IPS-NIHi7 (cell line): ENCODE measurements at regions not wholly inside any gene's neighbourhood (a gene's known extent, or its start where the extent isn't known, plus 50 kb on each side); places are given as distances from the start of the nearest gene placed in this dataset.
"Not testable (repeated sequence)": the region's sequence is repeated elsewhere in the genome, so short reads cannot be mapped to it uniquely, and the experiment has no call there.

Experiments
- DNase-seq: peaks from one replicate; pipeline ENCODE4 v3.0.0; 2012; ENCODE audit warnings: mixed read lengths; ENCODE audit errors: extremely low spot score

DNA sequence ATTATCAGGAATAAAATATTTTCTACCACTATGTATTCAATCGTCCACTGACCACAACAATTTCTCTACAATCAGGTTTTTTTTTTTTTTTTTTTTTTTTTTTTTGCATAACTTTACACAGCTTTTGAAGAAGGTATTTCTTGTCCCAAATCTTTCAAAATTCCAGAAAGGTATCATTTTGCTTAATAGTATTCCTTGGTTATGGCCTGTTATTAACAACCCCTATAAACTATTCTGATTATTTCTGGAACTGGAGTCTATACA is 145.3 kb downstream of the ALX1 start:
- DNase-seq = no peak

- no peak for DNase-seq
Observed at GRCh38 chr12:85425926-85426325, 145.9 kb downstream of the ALX1 start.

GRCh38 chr12:85433148-85433547 is 153.1 kb downstream of the ALX1 start:
- not testable (repeated sequence) for DNase-seq

DNA sequence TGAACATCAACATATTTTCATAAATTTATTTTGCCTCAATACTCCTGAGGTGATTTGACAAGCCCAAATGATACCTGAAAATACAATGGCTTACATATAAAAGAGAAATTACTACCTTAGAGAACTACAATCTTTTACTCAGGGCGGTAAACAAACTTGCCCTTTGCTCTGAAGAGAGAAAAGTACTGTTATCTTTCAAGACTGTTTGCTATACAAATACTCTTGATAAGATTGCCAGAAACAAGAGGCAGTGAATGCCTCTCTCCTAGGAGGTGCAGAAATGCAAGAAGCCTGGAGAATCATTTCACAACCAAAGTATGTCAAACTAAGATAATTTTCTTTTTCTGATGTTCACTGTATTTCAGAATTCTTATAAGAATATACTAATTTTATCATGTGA is 160.3 kb downstream of the ALX1 start:
- no peak for DNase-seq

- no peak for DNase-seq
Observed at GRCh38 chr12:85441025-85441424, 161.0 kb downstream of the ALX1 start.

- DNase-seq = peak; percentile 24
Observed at GRCh38 chr12:85441741-85442140, 161.7 kb downstream of the ALX1 start.

GRCh38 chr12:85445060-85445938 is 165.3 kb downstream of the ALX1 start:
- DNase-seq = no peak

DNA sequence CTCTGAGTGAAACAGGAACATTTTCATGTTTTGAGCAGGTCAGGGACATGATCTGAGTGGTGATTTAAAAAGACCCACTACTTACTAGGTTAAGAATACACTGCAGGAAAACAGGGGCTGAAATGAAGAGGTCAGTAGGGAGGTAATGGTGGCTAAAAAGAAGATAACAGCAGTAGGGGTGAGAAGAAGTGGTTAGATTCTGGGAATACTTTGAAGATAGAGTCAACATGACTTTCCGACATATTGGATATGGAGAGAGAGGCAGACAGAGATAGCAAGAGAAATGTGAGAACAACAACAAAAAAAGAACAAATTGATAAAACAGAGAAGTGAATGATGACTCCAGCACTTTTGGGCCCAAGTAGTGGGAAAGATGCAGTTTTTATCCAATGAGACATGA is 168.0 kb downstream of the ALX1 start:
- no peak for DNase-seq

GRCh38 chr12:85448548-85449139 is 168.6 kb downstream of the ALX1 start:
- DNase-seq = no peak

DNA sequence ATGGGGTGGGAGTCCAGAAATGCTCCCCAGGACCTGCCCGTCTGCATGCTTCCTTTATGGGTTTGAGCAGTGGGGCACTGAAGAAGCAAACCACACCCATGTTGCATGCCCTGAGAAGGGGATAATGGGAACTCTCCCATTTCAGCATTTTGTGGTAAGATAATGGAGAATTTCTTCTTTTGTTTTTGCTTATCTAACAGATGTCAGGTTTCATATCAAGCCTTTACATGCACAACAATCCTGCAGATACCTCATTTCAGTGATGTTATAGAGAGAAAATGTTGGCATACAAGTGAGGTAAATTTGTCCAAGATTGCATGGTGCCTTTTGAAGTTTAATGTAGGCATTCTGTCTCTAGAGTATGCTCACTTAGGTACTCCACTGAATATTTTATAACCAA is 177.0 kb downstream of the ALX1 start:
- no peak for DNase-seq

DNA sequence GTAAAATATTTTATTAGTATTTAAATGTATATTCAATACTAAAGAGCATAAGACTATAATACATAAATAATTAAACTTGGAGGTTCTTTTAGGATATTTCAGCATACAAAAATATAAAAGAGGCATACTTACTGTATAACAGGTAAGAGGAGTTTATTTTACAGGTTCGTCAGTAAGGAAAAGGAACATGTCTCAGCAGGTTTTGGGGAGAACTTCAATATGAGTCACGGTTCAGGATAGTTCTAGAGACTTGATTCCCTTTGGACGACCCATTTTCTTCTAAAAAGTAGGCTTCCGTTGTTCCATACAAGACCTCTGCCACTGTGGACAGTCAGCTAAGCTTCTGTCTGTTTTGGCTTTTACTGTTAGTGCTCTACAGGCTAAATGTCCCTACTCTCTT is 181.1 kb downstream of the ALX1 start:
- DNase-seq = no peak

GRCh38 chr12:85462888-85463287 is 182.9 kb downstream of the ALX1 start:
- no peak for DNase-seq

DNA sequence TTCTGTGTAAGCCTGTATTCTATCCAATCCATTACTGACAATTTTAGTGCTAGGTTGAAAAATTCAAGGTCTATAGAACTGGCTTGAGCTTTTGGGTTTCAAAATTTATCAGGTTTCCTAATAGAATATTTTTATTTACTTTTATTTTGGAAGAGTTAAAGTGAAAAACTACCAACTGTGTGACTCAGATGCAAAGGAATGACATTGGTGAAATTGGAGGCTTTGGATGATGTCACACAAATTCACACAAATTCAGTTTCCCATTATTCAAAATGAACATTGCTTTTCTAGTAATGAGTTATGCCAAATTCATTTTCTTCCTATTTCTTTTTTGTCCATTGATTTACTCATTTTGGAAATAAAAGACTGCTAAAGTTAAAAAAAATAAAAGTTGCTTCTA is 186.9 kb downstream of the ALX1 start:
- DNase-seq = no peak

DNA sequence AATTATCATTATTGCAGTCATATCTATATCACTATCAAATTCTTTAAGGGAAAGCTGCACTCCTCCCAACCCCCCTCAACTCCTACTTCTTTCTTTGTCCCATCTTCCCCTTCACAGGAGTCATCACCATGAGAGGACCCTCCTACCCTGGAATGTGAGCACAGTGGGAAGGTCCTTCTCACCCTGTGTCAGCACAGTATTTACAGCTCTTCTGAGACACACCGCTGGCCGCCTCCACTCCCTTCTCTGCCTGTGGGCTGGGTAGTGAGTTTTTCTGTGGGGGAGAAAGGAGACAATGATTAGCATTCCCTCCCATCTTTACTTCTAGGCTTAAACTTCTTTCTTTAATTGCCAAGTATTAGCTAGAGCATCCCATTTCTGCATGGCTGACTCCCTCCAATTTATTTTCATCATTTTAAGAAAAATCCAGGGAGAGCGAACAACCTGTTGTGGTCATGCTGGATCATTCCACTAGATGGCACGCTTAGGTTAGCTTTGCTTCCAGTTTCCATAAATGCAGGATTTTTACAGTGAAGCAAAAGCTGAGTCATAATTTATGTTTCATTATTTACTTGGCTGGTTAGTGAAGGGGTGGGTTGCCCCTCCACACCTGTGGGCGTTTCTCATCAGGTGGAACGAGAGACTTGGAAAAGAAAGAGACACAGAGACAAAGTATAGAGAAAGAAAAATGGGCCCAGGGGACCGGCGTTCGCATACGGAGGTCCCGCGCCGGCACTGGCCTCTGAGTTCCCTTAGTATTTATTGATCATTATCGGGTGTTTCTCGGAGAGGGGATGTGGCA is 188.5 kb downstream of the ALX1 start:
- peak; percentile 37 for DNase-seq

DNA sequence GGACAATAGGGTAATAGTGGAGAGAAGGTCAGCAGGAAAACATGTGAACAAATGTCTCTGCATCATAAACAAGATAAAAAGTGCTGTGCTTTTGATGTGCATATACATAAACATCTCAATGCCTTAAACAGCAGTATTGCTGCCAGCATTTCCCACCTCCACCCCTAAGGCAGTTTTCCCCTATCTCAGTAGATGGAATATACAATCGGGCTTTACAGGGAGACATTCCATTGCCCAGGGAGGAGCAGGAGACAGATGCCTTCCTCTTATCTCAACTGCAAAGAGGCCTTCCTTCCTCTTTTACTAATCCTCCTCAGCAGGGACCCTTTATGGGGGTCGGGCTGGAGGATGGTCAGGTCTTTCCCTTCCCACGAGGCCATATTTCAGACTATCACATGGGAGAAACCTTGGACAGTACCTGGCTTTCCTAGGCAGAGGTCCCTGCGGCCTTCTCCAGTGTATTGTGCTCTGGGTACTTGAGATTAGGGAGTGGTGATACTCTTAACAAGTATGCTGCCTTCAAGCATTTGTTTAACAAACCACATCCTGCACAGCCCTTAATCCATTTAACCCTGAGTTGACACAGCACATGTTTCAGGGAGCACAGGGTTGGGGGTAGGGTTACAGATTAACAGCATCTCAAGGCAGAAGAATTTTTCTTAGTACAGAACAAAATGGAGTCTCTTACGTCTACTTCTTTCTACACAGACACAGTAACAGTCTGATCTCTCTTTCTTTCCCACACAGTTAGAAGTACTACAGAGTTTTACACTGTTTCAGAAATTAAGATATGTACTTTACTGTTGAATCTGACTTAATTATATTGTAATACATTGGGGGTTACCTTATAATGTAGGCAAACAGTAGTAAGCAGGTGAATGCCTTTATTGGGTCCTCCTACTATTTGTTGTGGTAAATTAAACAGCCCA is 189.4 kb downstream of the ALX1 start:
- DNase-seq = not testable (repeated sequence)

- not testable (repeated sequence) for DNase-seq
Observed at GRCh38 chr12:85475277-85475676, 195.3 kb downstream of the ALX1 start.

GRCh38 chr12:85476756-85477155 is 196.7 kb downstream of the ALX1 start:
- no peak for DNase-seq

GRCh38 chr12:85484387-85484786 is 204.4 kb downstream of the ALX1 start:
- DNase-seq = no peak

GRCh38 chr12:85489194-85489593 is 209.2 kb downstream of the ALX1 start:
- no peak for DNase-seq

GRCh38 chr12:85504164-85504563 is 224.1 kb downstream of the ALX1 start:
- DNase-seq = no peak

- no peak for DNase-seq
Observed at GRCh38 chr12:85504624-85505023, 224.6 kb downstream of the ALX1 start.

DNA sequence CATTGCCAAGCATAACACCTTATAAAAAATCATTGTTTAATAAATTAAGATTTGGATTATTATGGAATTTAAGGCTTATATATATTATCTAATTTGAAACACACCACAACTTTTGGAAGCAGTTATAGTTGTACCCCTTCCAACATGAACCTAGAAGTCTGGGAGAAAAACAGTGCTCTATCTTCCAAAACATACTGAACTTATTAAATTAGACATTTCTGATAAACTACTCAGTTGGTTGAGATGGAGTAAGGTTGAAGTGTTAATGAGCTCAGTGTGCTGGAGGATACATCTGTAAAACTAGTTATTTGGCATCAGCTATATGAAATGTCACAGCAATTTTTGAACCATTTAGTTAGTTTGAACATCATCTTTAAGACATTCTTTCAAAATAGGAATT is 227.4 kb downstream of the ALX1 start:
- DNase-seq = no peak
